Smooth muscle cell (in vitro differentiated cells): ENCODE measurements at regions not wholly inside any gene's neighbourhood (a gene's known extent, or its start where the extent isn't known, plus 50 kb on each side); places are given as distances from the start of the nearest gene placed in this dataset.
"Not testable (repeated sequence)": the region's sequence is repeated elsewhere in the genome, so short reads cannot be mapped to it uniquely, and the experiment has no call there.

Experiments used
- DNase-seq: peaks from one replicate; lab custom pipeline; 2025; ENCODE audit not compliant: unreplicated experiment; lab: John Stamatoyannopoulos, UW
- H2AFZ ChIP-seq: fragments of 200-600 bp; sonication (generic); 2 replicates; pipeline ENCODE4 v1.6.0; 2016; ENCODE audit warnings: antibody characterized with exemption, low read depth, mild to moderate bottlenecking
- H3F3A ChIP-seq: fragments of 200-600 bp; sonication (generic); 2 replicates; pipeline ENCODE4 v1.6.0; 2017; ENCODE audit warnings: antibody characterized with exemption, low read depth
- H3K27ac ChIP-seq: fragments of 200-600 bp; sonication (generic); 2 replicates; pipeline ENCODE4 v1.5.1; 2016; ENCODE audit warnings: low read depth, mild to moderate bottlenecking
- H3K27me3 ChIP-seq: fragments of 200-600 bp; sonication (generic); 2 replicates; pipeline ENCODE4 v1.6.1; 2016; ENCODE audit warnings: low read depth, mild to moderate bottlenecking
- H3K36me3 ChIP-seq: fragments of 200-600 bp; sonication (generic); 2 replicates; pipeline ENCODE4 v1.5.1; 2016; ENCODE audit warnings: low read depth
- H3K4me1 ChIP-seq: fragments of 200-600 bp; sonication (generic); 2 replicates; pipeline ENCODE4 v1.5.1; 2016; ENCODE audit warnings: low read depth
- H3K4me2 ChIP-seq: fragments of 200-600 bp; sonication (generic); 2 replicates; pipeline ENCODE4 v1.6.0; 2016; ENCODE audit warnings: mild to moderate bottlenecking
- H3K4me3 ChIP-seq: fragments of 200-600 bp; sonication (generic); 2 replicates; pipeline ENCODE4 v1.5.1; 2016; ENCODE audit warnings: mild to moderate bottlenecking
- H3K79me2 ChIP-seq: fragments of 200-600 bp; sonication (generic); 2 replicates; pipeline ENCODE4 v1.6.0; 2016; ENCODE audit warnings: low read depth, mild to moderate bottlenecking
- H3K9ac ChIP-seq: fragments of 200-600 bp; sonication (generic); 2 replicates; pipeline ENCODE4 v1.6.0; 2016; ENCODE audit warnings: low read depth
- H3K9me3 ChIP-seq: fragments of 200-600 bp; sonication (generic); replicated peaks from 2 replicates; pipeline ENCODE4 v1.5.1; 2016; ENCODE audit warnings: low read depth
- H4K20me1 ChIP-seq: fragments of 200-600 bp; sonication (generic); 2 replicates; pipeline ENCODE4 v1.6.0; 2016; ENCODE audit warnings: low read depth
- CTCF ChIP-seq: fragments of 200-600 bp; sonication (generic); IDR thresholded peaks from 2 replicates; pipeline ENCODE4 v1.5.1; 2017; ENCODE audit warnings: borderline replicate concordance, mild to moderate bottlenecking, antibody characterized with exemption; ENCODE audit not compliant: insufficient read depth, poor library complexity, severe bottlenecking
- WGBS: methylation state at CpG from one replicate; pipeline ENCODE4 v1.1.7; 2016; ENCODE audit warnings: low lambda C conversion rate; 5-methylcytosine and 5-hydroxymethylcytosine counted together

- H3K79me2 ChIP-seq, result no peaks in the 10 kb centered on the region
- no peak overlapping the region for H3K4me2 ChIP-seq
- H4K20me1 ChIP-seq, result no peaks in the 10 kb centered on the region
- H3K4me3 ChIP-seq, result no peak overlapping the region
- H3K36me3 ChIP-seq, result no peaks in the 10 kb centered on the region
- no peak for DNase-seq
- H3K27me3 ChIP-seq, result peaks cover 2% of the 10 kb centered on the region
- no peaks in the 10 kb centered on the region for H3K9me3 ChIP-seq
- no peak overlapping the region for H3K9ac ChIP-seq
- WGBS, result 90% methylated on average over 5 of the region's 5 CpGs
- no peak overlapping the region for H3K27ac ChIP-seq
- no peaks in the 10 kb centered on the region for H3F3A ChIP-seq
- no peaks in the 10 kb centered on the region for H3K4me1 ChIP-seq
- no peak overlapping the region for H2AFZ ChIP-seq
- TF ChIP-seq CTCF, result no peak
Observed at GRCh38 chr2:176935543-176936102, 277.0 kb upstream of the HNRNPA3 start.

GRCh38 chr2:176936410-176936809, 276.2 kb upstream of the HNRNPA3 start:
- Histone ChIP-seq H3K27me3 (peaks cover 4% of the 10 kb centered on the region), H3K27ac (no peak overlapping the region), H3K4me3 (no peak overlapping the region), H3K9me3 (no peaks in the 10 kb centered on the region), H2AFZ (no peak overlapping the region), H3K79me2 (no peaks in the 10 kb centered on the region), H4K20me1 (no peaks in the 10 kb centered on the region), H3F3A (no peaks in the 10 kb centered on the region), H3K4me2 (no peak overlapping the region), H3K36me3 (no peaks in the 10 kb centered on the region), H3K4me1 (no peaks in the 10 kb centered on the region), H3K9ac (no peak overlapping the region)
- TF ChIP-seq CTCF, result no peak
- 86% methylated on average over 3 of the region's 3 CpGs for WGBS
- no peak for DNase-seq

- DNase-seq, result no peak
- Histone ChIP-seq H3F3A (no peaks in the 10 kb centered on the region), H3K9ac (no peak overlapping the region), H4K20me1 (no peaks in the 10 kb centered on the region), H3K4me3 (no peak overlapping the region), H3K27ac (no peak overlapping the region), H3K27me3 (peaks cover 8% of the 10 kb centered on the region), H3K4me1 (no peaks in the 10 kb centered on the region), H2AFZ (no peak overlapping the region), H3K4me2 (no peak overlapping the region), H3K79me2 (no peaks in the 10 kb centered on the region), H3K9me3 (no peaks in the 10 kb centered on the region), H3K36me3 (no peaks in the 10 kb centered on the region)
- 93% methylated on average over 3 of the region's 3 CpGs for WGBS
- TF ChIP-seq CTCF, result no peak
Observed at GRCh38 chr2:176944998-176945397, 267.6 kb upstream of the HNRNPA3 start.

GRCh38 chr2:176947754-176948153, 264.8 kb upstream of the HNRNPA3 start:
- Histone ChIP-seq H2AFZ (no peak overlapping the region), H3K9ac (no peak overlapping the region), H3K79me2 (no peaks in the 10 kb centered on the region), H3K4me2 (no peak overlapping the region), H3K4me1 (no peaks in the 10 kb centered on the region), H3K4me3 (no peak overlapping the region), H4K20me1 (no peaks in the 10 kb centered on the region), H3K27ac (no peak overlapping the region), H3K9me3 (no peaks in the 10 kb centered on the region), H3K36me3 (no peaks in the 10 kb centered on the region), H3F3A (no peaks in the 10 kb centered on the region), H3K27me3 (peaks cover 3% of the 10 kb centered on the region)
- no peak for TF ChIP-seq CTCF
- WGBS, result 91% methylated on average over 1 of the region's 1 CpG
- no peak for DNase-seq

DNA sequence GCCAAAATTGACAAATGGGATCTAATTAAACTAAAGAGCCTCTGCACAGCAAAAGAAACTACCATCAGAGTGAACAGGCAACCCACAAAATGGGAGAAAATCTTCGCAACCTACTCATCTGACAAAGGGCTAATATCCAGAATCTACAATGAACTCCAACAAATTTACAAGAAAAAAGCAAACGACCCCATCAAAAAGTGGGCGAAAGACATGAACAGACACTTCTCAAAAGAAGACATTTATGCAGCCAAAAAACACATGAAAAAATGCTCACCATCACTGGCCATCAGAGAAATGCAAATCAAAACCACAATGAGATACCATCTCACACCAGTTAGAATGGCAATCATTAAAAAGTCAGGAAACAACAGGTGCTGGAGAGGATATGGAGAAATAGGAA, 261.4 kb upstream of the HNRNPA3 start:
- not testable (repeated sequence) for H3K4me3 ChIP-seq, H3K4me1 ChIP-seq
- 97% methylated on average over 3 of the region's 3 CpGs for WGBS

More for the DNA sequence above, 261.4 kb upstream of the HNRNPA3 start:
- not testable (repeated sequence) for DNase-seq, H3K36me3 ChIP-seq, H3K27ac ChIP-seq, H4K20me1 ChIP-seq, H3K4me2 ChIP-seq, H2AFZ ChIP-seq, H3F3A ChIP-seq, H3K9ac ChIP-seq, H3K79me2 ChIP-seq, H3K9me3 ChIP-seq
- H3K27me3 ChIP-seq, result peaks cover 18% of the 10 kb centered on the region
